Endothelial cell of umbilical vein (primary cell): ENCODE measurements at regions not wholly inside any gene's neighbourhood (a gene's known extent, or its start where the extent isn't known, plus 50 kb on each side); places are given as distances from the start of the nearest gene placed in this dataset.

Experiments used
- CTCF ChIP-seq, 2 donors: IDR thresholded peaks; 1 replicate in 1 of 2; 2 replicates in 1 of 2; pipeline ENCODE4 v1.5.1; 2011; ENCODE audit warnings: low read length in 2 of 2, mild to moderate bottlenecking in 2 of 2, moderate library complexity in 2 of 2, control low read depth in 1 of 2, inconsistent platforms in 1 of 2, low read depth in 1 of 2; ENCODE audit not compliant: insufficient read depth in 1 of 2; ENCODE audit errors: extremely low read depth in 1 of 2
- EZH2 ChIP-seq: IDR thresholded peaks from 2 replicates; pipeline ENCODE4 v1.6.1; 2012; ENCODE audit warnings: borderline replicate concordance, low read depth, mild to moderate bottlenecking, moderate library complexity, low read length, inconsistent platforms; ENCODE audit not compliant: severe bottlenecking
- MAX ChIP-seq: IDR thresholded peaks from 2 replicates; pipeline ENCODE4 v1.6.1; 2011; ENCODE audit not compliant: insufficient read depth, insufficient read length
- POLR2A ChIP-seq: IDR thresholded peaks from 2 replicates; pipeline ENCODE4 v1.6.1; 2012; ENCODE audit warnings: low read depth, mild to moderate bottlenecking, control low read depth, low read length
- POLR2AphosphoS5 ChIP-seq: IDR thresholded peaks from 2 replicates; pipeline ENCODE4 v1.6.1; 2012; ENCODE audit warnings: low read depth, mild to moderate bottlenecking, control low read depth, low read length, moderate library complexity; ENCODE audit not compliant: insufficient read depth

- no peak for TF ChIP-seq POLR2A
- no peak for TF ChIP-seq POLR2AphosphoS5
- no peak for TF ChIP-seq CTCF (IDR thresholded peaks at IDR 0.05; ENCODE audit: extremely low read depth in 1 of 2, insufficient read depth in 1 of 2, low read depth in 1 of 2, low read length in 2 of 2)
- TF ChIP-seq MAX = no peak
- no peak for TF ChIP-seq EZH2
These were observed 133.4 kb upstream of the TACR3 start for GRCh38 chr4:103853146-103853545.
